AG04450 (cell line): ENCODE measurements at regions not wholly inside any gene's neighbourhood (a gene's known extent, or its start where the extent isn't known, plus 50 kb on each side); places are given as distances from the start of the nearest gene placed in this dataset.

Source experiments
- CTCF ChIA-PET: fragments of 300-600, 350-600 bp; formaldehyde crosslinking; extraction: SDS; loops from one replicate; lab custom pipeline; 2022; ENCODE audit warnings: antibody characterized with exemption, inconsistent platforms; lab: Charles Lee
- POLR2A ChIA-PET: fragments of 350-600 bp; formaldehyde crosslinking; extraction: SDS; loops from one replicate; lab custom pipeline; 2021; ENCODE audit warnings: antibody characterized with exemption, inconsistent platforms; lab: Yijun Ruan, JAX
- DNase-seq: peaks from one replicate; pipeline ENCODE4 v3.0.0-alpha.2; 2011; ENCODE audit warnings: low read depth, low spot score
- H3K27ac ChIP-seq: one replicate; pipeline ENCODE4 v1.5.1; 2012; ENCODE audit warnings: low read depth, low read length, control low read depth
- H3K27me3 ChIP-seq: one replicate; pipeline ENCODE4 v1.6.0; 2012; ENCODE audit warnings: low read length; ENCODE audit not compliant: control insufficient read depth, insufficient read depth
- H3K4me3 ChIP-seq: 2 replicates; pipeline ENCODE4 v1.5.1; 2011; ENCODE audit warnings: mild to moderate bottlenecking, low read depth, low read length, control low read depth
- H3K9me3 ChIP-seq: 2 replicates; pipeline ENCODE4 v1.5.1; 2012; ENCODE audit warnings: low read length; ENCODE audit not compliant: control insufficient read depth, insufficient read depth
- TF ChIP-seq, protein P1 (sequence below): IDR thresholded peaks from 2 replicates; pipeline ENCODE4 v1.5.1; 2011; ENCODE audit warnings: low read depth, low read length, control low read depth, inconsistent platforms

DNA sequence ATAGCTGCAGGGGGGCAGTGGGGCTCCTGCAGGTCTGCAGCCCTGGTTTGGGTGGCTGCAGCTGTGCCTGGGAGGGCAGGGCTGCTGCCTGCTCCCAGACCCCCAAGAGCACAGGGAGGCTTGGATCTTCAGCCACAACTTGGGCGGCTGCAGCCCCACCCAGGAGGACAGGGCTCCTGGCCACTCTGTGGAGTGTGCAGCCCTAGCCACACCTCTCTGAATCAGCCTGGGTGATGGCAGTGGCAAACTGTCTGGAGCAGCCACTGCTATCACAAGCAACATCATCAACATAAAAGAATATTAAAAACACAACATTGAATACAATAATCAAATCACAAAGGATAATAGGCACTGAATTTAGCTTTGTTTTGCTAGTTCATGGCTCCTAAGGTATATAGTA, 164.9 kb upstream of the SLC27A6 start:
- no peak for DNase-seq
- ChIA-PET POLR2A (no interaction called here), CTCF (no interaction called here)
- TF ChIP-seq, protein P1, sequence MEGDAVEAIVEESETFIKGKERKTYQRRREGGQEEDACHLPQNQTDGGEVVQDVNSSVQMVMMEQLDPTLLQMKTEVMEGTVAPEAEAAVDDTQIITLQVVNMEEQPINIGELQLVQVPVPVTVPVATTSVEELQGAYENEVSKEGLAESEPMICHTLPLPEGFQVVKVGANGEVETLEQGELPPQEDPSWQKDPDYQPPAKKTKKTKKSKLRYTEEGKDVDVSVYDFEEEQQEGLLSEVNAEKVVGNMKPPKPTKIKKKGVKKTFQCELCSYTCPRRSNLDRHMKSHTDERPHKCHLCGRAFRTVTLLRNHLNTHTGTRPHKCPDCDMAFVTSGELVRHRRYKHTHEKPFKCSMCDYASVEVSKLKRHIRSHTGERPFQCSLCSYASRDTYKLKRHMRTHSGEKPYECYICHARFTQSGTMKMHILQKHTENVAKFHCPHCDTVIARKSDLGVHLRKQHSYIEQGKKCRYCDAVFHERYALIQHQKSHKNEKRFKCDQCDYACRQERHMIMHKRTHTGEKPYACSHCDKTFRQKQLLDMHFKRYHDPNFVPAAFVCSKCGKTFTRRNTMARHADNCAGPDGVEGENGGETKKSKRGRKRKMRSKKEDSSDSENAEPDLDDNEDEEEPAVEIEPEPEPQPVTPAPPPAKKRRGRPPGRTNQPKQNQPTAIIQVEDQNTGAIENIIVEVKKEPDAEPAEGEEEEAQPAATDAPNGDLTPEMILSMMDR = no peak
- Histone ChIP-seq H3K4me3 (no peak overlapping the region), H3K9me3 (peaks cover 3% of the 10 kb centered on the region; the same call in 1 of the 2 replicates), H3K27me3 (peaks cover 2% of the 10 kb centered on the region), H3K27ac (no peak overlapping the region)

DNA sequence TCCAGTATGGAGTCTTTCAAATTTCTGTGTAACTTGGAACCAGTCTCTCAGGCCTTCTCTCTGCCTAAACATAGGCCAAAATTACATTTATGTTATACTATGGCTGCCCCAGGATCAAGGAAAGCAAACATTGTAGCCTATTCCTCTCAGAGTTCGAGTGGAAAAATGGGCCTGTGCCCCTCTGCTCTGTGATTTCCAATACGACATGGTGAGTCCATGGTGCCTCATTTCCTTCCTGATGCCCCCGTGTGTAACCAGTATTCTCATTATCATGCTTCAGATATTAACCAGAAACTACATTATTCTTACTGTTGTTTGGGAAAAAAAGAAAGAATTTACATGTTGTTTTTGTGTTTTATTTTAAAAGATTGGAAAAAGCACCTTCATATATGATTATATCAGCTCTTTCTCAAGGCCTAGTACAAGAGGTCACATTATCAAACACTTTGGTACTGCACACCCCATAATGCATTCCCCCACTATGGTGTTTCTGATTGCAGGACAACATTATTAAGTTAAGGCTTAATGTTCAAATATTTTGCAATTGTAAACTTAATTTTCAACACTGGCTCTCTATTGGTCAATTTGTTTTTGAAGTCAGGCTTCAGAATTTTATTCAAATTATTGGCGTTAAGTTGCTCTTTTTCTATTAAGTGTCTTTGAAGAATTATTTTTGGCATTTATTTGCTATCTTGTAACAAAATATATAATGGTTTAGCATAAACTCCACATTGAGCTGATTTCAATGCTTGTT, 151.8 kb upstream of the SLC27A6 start:
- POLR2A ChIA-PET = no interaction called here

GRCh38 chr5:128815201-128815600, 150.1 kb upstream of the SLC27A6 start:
- no peaks in the 10 kb centered on the region for H3K9me3 ChIP-seq
- CTCF ChIA-PET = no interaction called here
- no peak for DNase-seq
- TF ChIP-seq, protein P1 = no peak
- H3K27me3 ChIP-seq = no peaks in the 10 kb centered on the region
- POLR2A ChIA-PET = no interaction called here
- H3K27ac ChIP-seq = no peak overlapping the region
- no peak overlapping the region for H3K4me3 ChIP-seq

More for the DNA sequence above, 151.8 kb upstream of the SLC27A6 start:
- Histone ChIP-seq H3K9me3 (no peaks in the 10 kb centered on the region), H3K4me3 (no peak overlapping the region), H3K27ac (no peak overlapping the region), H3K27me3 (no peaks in the 10 kb centered on the region)
- no peak for DNase-seq
- CTCF ChIA-PET = no interaction called here
- TF ChIP-seq, protein P1 = no peak

GRCh38 chr5:128825826-128826225, 139.5 kb upstream of the SLC27A6 start:
- no peak for DNase-seq
- Histone ChIP-seq H3K27me3 (no peaks in the 10 kb centered on the region), H3K27ac (no peak overlapping the region), H3K4me3 (no peak overlapping the region), H3K9me3 (no peaks in the 10 kb centered on the region)
- ChIA-PET POLR2A (no interaction called here), CTCF (interaction anchor here (0.5 kb wide), 1 partner anchor 8 kb away, joined by 3 read pairs; no protein-coding TSS in a partner anchor)
- TF ChIP-seq, protein P1 = no peak

DNA sequence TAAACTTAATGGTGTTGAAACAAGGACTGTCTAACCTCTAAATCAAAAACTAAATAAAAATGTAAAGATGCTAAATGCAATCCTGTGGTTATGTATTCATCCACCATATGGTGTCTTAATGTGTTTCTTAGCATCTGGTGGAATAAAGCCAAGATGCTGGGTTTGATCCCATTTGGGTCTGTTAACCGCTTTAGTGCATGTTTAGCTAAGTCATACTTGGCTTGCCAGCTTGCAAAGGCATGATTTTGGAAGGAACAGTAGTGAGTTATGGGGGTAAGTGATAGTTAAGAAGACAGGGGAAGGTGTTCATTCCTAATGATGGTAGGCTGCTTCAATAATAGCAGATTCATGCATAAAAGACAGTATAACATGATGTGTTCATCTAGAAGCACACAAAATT, 139.0 kb upstream of the SLC27A6 start:
- no peak for DNase-seq
- Histone ChIP-seq H3K4me3 (no peak overlapping the region), H3K27ac (no peak overlapping the region), H3K9me3 (no peaks in the 10 kb centered on the region), H3K27me3 (no peaks in the 10 kb centered on the region)
- ChIA-PET POLR2A (no interaction called here), CTCF (interaction anchor here (0.5 kb wide), 1 partner anchor 7 kb away, joined by 3 read pairs; no protein-coding TSS in a partner anchor)
- TF ChIP-seq, protein P1 = no peak
